DND-41 (cell line): ENCODE measurements at regions not wholly inside any gene's neighbourhood (a gene's known extent, or its start where the extent isn't known, plus 50 kb on each side); places are given as distances from the start of the nearest gene placed in this dataset.

ENCODE experiments used
- CTCF ChIP-seq: IDR thresholded peaks from 2 replicates; pipeline ENCODE4 v1.5.1; 2012; ENCODE audit warnings: borderline replicate concordance, low read length, moderate library complexity, mild to moderate bottlenecking; ENCODE audit not compliant: poor library complexity, severe bottlenecking; ENCODE audit errors: extremely low read depth
- EZH2 ChIP-seq: IDR thresholded peaks from 3 replicates; pipeline ENCODE4 v1.6.1; 2012; ENCODE audit warnings: borderline replicate concordance, low read depth, mild to moderate bottlenecking, moderate library complexity, low read length, inconsistent platforms; ENCODE audit not compliant: severe bottlenecking

- TF ChIP-seq EZH2 (no peak), CTCF (no peak)
Observed at GRCh38 chr3:182562274-182562673, 231.0 kb upstream of the ATP11B start.
